H9 (cell line): ENCODE measurements at regions not wholly inside any gene's neighbourhood (a gene's known extent, or its start where the extent isn't known, plus 50 kb on each side); places are given as distances from the start of the nearest gene placed in this dataset.

ENCODE experiments used
- DNase-seq: peaks from one replicate; pipeline ENCODE4 v3.0.0-alpha.2; 2017
- H2AFZ ChIP-seq: one replicate; pipeline ENCODE4 v1.6.1; 2013; ENCODE audit warnings: mild to moderate bottlenecking, low read length, control low read depth, moderate library complexity
- H2AK5ac ChIP-seq: 2 replicates; pipeline ENCODE4 v1.6.1; 2013; ENCODE audit warnings: low read length, control low read depth, mixed read lengths; ENCODE audit not compliant: insufficient read length
- H2BK120ac ChIP-seq: one replicate; pipeline ENCODE4 v1.6.1; 2013; ENCODE audit warnings: low read depth, mild to moderate bottlenecking, low read length, control low read depth, inconsistent platforms; ENCODE audit not compliant: poor library complexity, severe bottlenecking
- H2BK12ac ChIP-seq: 2 replicates; pipeline ENCODE4 v1.6.1; 2013; ENCODE audit warnings: low read length, control low read depth, mixed read lengths, low read depth; ENCODE audit not compliant: insufficient read length
- H2BK15ac ChIP-seq: 2 replicates; pipeline ENCODE4 v1.6.1; 2013; ENCODE audit warnings: low read depth, low read length, control low read depth
- H2BK20ac ChIP-seq: one replicate; pipeline ENCODE4 v1.6.1; 2013; ENCODE audit warnings: low read depth, mild to moderate bottlenecking, low read length, control low read depth, inconsistent platforms; ENCODE audit not compliant: poor library complexity, severe bottlenecking
- H2BK5ac ChIP-seq: 2 replicates; pipeline ENCODE4 v1.6.1; 2013; ENCODE audit warnings: low read length, control low read depth, mixed read lengths; ENCODE audit not compliant: insufficient read length
- H3K14ac ChIP-seq: 2 replicates; pipeline ENCODE4 v1.6.1; 2013; ENCODE audit warnings: low read length, control low read depth; ENCODE audit not compliant: insufficient read depth
- H3K18ac ChIP-seq: 2 replicates; pipeline ENCODE4 v1.6.1; 2013; ENCODE audit warnings: low read depth, mild to moderate bottlenecking, mixed read lengths, low read length, control low read depth; ENCODE audit not compliant: insufficient read length
- H3K23ac ChIP-seq: 2 replicates; pipeline ENCODE4 v1.6.1; 2013; ENCODE audit warnings: low read length, control low read depth, mixed read lengths, low read depth; ENCODE audit not compliant: insufficient read length
- H3K23me2 ChIP-seq: 2 replicates; pipeline ENCODE4 v1.6.1; 2013; ENCODE audit warnings: low read depth, mild to moderate bottlenecking, mixed read lengths, low read length, control low read depth; ENCODE audit not compliant: insufficient read length, poor library complexity, severe bottlenecking
- H3K27ac ChIP-seq: 2 replicates; pipeline ENCODE4 v1.5.1; 2013; ENCODE audit warnings: low read length, control low read depth, mixed read lengths, low read depth; ENCODE audit not compliant: insufficient read length
- H3K27me3 ChIP-seq: 2 replicates; pipeline ENCODE4 v1.6.1; 2013; ENCODE audit warnings: low read length, control low read depth, inconsistent platforms; ENCODE audit not compliant: insufficient read depth
- H3K4ac ChIP-seq: 2 replicates; pipeline ENCODE4 v1.6.1; 2013; ENCODE audit warnings: low read depth, mild to moderate bottlenecking, control low read depth, inconsistent platforms, low read length, moderate library complexity
- H3K4me1 ChIP-seq: 2 replicates; pipeline ENCODE4 v1.6.1; 2013; ENCODE audit warnings: low read length, control low read depth, inconsistent platforms; ENCODE audit not compliant: insufficient read depth
- H3K4me2 ChIP-seq: 2 replicates; pipeline ENCODE4 v1.6.1; 2013; ENCODE audit warnings: low read length, control low read depth, mixed read lengths; ENCODE audit not compliant: insufficient read length, insufficient read depth
- H3K56ac ChIP-seq: 2 replicates; pipeline ENCODE4 v1.6.1; 2013; ENCODE audit warnings: low read depth, mild to moderate bottlenecking, mixed read lengths, low read length, control low read depth; ENCODE audit not compliant: insufficient read length
- H3K79me1 ChIP-seq: 2 replicates; pipeline ENCODE4 v1.6.1; 2013; ENCODE audit warnings: low read depth, mild to moderate bottlenecking, moderate library complexity, low read length, control low read depth, inconsistent platforms; ENCODE audit not compliant: insufficient read depth, poor library complexity, severe bottlenecking
- H3K79me2 ChIP-seq: 2 replicates; pipeline ENCODE4 v1.6.1; 2013; ENCODE audit warnings: low read length, control low read depth, inconsistent platforms; ENCODE audit not compliant: insufficient read depth
- H3K9ac ChIP-seq: 2 replicates; pipeline ENCODE4 v1.6.1; 2013; ENCODE audit warnings: low read length, control low read depth, mixed read lengths; ENCODE audit not compliant: insufficient read length; ENCODE audit errors: extremely low read depth
- H3K9me3 ChIP-seq: one replicate; pipeline ENCODE4 v1.6.1; 2013; ENCODE audit warnings: low read depth, low read length, inconsistent platforms; ENCODE audit not compliant: control insufficient read depth
- H3T11ph ChIP-seq: one replicate; pipeline ENCODE4 v1.6.1; 2013; ENCODE audit warnings: mild to moderate bottlenecking, low read length, control low read depth, inconsistent platforms
- H4K20me1 ChIP-seq: one replicate; pipeline ENCODE4 v1.6.1; 2013; ENCODE audit not compliant: control insufficient read depth, insufficient read length, insufficient read depth
- H4K5ac ChIP-seq: 2 replicates; pipeline ENCODE4 v1.6.1; 2013; ENCODE audit warnings: low read depth, mild to moderate bottlenecking, mixed read lengths, low read length, control low read depth; ENCODE audit not compliant: insufficient read length
- H4K8ac ChIP-seq: replicated peaks from 2 replicates; pipeline ENCODE4 v1.6.1; 2013; ENCODE audit warnings: low read length, control low read depth, mixed read lengths, low read depth; ENCODE audit not compliant: insufficient read length
- H4K91ac ChIP-seq: 2 replicates; pipeline ENCODE4 v1.6.1; 2013; ENCODE audit warnings: low read depth, mild to moderate bottlenecking, moderate library complexity, mixed read lengths, low read length, control low read depth; ENCODE audit not compliant: insufficient read length
- H3K27ac Mint-ChIP-seq, 3 experiments: 2 replicates in 2 of 3; 3 replicates in 1 of 3; pipeline ENCODE4 v1.8.0; 2020 to 2021; ENCODE audit warnings: mixed read lengths in 3 of 3, mild to moderate bottlenecking in 1 of 3, moderate library complexity in 1 of 3
- H3K27me3 Mint-ChIP-seq: 2 replicates; pipeline ENCODE4 v1.8.0; 2021; ENCODE audit warnings: low read depth, mild to moderate bottlenecking, moderate library complexity, mixed read lengths
- H3K36me3 Mint-ChIP-seq, 3 experiments: 2 replicates in 2 of 3; 3 replicates in 1 of 3; pipeline ENCODE4 v1.8.0; 2020 to 2021; ENCODE audit warnings: low read depth in 3 of 3, mixed read lengths in 3 of 3; ENCODE audit not compliant: insufficient read depth in 1 of 3
- H3K4me1 Mint-ChIP-seq, 2 experiments: 2 replicates each; pipeline ENCODE4 v1.8.0; 2020; ENCODE audit warnings: mixed read lengths in 2 of 2
- H3K4me3 Mint-ChIP-seq, 2 experiments: 2 replicates in 1 of 2; 3 replicates in 1 of 2; pipeline ENCODE4 v1.8.0; 2020 to 2021; ENCODE audit warnings: mild to moderate bottlenecking in 2 of 2, mixed read lengths in 2 of 2, moderate library complexity in 1 of 2
- H3K9me3 Mint-ChIP-seq, 2 experiments: 2 replicates in 1 of 2; 3 replicates in 1 of 2; pipeline ENCODE4 v1.8.0; 2020; ENCODE audit warnings: mild to moderate bottlenecking in 2 of 2, mixed read lengths in 2 of 2, moderate library complexity in 1 of 2
- WGBS: extraction: QIAGEN DNeasy Blood & Tissue Kit; methylation state at CpG from one replicate; pipeline ENCODE4 v1.1.7; 2013; ENCODE audit warnings: missing lambda C conversion rate, low lambda C conversion rate, mixed read lengths; ENCODE audit not compliant: insufficient read length; ENCODE audit errors: extremely low coverage; 5-methylcytosine and 5-hydroxymethylcytosine counted together
- TF ChIP-seq, protein P1 (sequence below): fragments of 200-600 bp; sonication (generic); conservative IDR thresholded peaks from 3 replicates; pipeline ENCODE4 v1.8.0; 2021; ENCODE audit warnings: antibody characterized with exemption, mild to moderate bottlenecking

DNA sequence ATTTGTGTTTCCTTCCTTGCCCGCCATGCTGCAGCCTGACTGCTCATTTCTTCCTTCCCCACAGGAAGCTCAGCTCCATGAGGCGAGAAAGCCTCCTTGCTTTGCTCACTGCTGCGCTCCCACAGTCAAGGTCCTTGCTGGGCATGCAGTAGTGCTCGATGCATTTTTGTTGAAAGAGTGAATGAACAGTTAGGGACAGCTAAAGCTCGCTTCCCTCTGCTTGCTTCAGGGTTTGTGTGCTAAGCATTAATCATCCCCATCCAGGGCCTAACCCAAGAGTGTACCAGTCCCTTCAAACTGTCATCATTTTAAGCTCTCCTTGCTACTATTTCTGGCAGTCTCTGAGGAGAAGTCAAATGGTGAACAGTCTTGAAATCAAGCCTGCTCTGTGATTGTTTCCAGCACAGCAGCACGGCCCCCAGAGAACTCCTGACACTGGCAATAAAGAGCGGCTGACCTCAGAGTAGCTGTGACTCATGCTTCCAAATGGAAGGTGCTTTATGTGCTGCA lies 171.7 kb upstream of the SOX11 start:
- Mint-ChIP-seq H3K4me1 (no peaks in the 10 kb centered on the region), H3K27me3 (no peaks in the 10 kb centered on the region), H3K36me3 (no peaks in the 10 kb centered on the region), H3K9me3 (no peaks in the 10 kb centered on the region), H3K4me3 (no peak overlapping the region), H3K27ac (no peak overlapping the region)
- no peak overlapping the region for H3K56ac ChIP-seq
- H4K91ac ChIP-seq: no peak overlapping the region
- H2BK20ac ChIP-seq: no peak overlapping the region
- no peaks in the 10 kb centered on the region for H3K27me3 ChIP-seq
- no peak overlapping the region for H2BK15ac ChIP-seq
- no peaks in the 10 kb centered on the region for H4K20me1 ChIP-seq
- no peak overlapping the region for H3K18ac ChIP-seq
- H2BK5ac ChIP-seq: no peak overlapping the region
- H3T11ph ChIP-seq: no peak overlapping the region
- H3K4ac ChIP-seq: no peak overlapping the region
- no peak overlapping the region for H4K8ac ChIP-seq
- H3K14ac ChIP-seq: no peak overlapping the region; the same call in 1 of the 2 replicates
- TF ChIP-seq, protein P1, sequence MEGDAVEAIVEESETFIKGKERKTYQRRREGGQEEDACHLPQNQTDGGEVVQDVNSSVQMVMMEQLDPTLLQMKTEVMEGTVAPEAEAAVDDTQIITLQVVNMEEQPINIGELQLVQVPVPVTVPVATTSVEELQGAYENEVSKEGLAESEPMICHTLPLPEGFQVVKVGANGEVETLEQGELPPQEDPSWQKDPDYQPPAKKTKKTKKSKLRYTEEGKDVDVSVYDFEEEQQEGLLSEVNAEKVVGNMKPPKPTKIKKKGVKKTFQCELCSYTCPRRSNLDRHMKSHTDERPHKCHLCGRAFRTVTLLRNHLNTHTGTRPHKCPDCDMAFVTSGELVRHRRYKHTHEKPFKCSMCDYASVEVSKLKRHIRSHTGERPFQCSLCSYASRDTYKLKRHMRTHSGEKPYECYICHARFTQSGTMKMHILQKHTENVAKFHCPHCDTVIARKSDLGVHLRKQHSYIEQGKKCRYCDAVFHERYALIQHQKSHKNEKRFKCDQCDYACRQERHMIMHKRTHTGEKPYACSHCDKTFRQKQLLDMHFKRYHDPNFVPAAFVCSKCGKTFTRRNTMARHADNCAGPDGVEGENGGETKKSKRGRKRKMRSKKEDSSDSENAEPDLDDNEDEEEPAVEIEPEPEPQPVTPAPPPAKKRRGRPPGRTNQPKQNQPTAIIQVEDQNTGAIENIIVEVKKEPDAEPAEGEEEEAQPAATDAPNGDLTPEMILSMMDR: no peak
- H2AK5ac ChIP-seq: no peak overlapping the region
- no peaks in the 10 kb centered on the region for H3K23me2 ChIP-seq
- no peak overlapping the region for H3K27ac ChIP-seq
- no peak overlapping the region for H4K5ac ChIP-seq
- no peak for DNase-seq
- H3K23ac ChIP-seq: no peak overlapping the region
- H2BK120ac ChIP-seq: no peak overlapping the region
- no peaks in the 10 kb centered on the region for H3K79me1 ChIP-seq
- H3K4me2 ChIP-seq: no peak overlapping the region
- H2BK12ac ChIP-seq: no peak overlapping the region
- no peaks in the 10 kb centered on the region for H3K79me2 ChIP-seq
- no peaks in the 10 kb centered on the region; the same call in 1 of the 2 replicates for H3K4me1 ChIP-seq
- no peaks in the 10 kb centered on the region for H3K9me3 ChIP-seq
- no CpG with 5 or more reads among the region's 7 CpGs for WGBS
- no peak overlapping the region for H2AFZ ChIP-seq
- H3K9ac ChIP-seq: no peak overlapping the region
